ENCODE measurements at regions not wholly inside any gene's neighbourhood (a gene's known extent, or its start where the extent isn't known, plus 50 kb on each side); places are given as distances from the start of the nearest gene placed in this dataset.

- no peak overlapping the region for H3K4me3 ChIP-seq (ENCODE audit: low read depth in 1 of 2, low read length in 2 of 2)
- no peaks in the 10 kb centered on the region for H3K4me1 ChIP-seq (ENCODE audit: control insufficient read depth in 2 of 2, insufficient read depth in 2 of 2, low read length in 1 of 2)
- H3K9me3 ChIP-seq (ENCODE audit: control insufficient read depth in 2 of 2, insufficient read depth in 1 of 2, low read depth in 1 of 2, low read length in 1 of 2), result no peaks in the 10 kb centered on the region
- 82 to 83% methylated on average over 11 of the region's 11 CpGs for WGBS, 2 donors
- no peak overlapping the region for H3K27ac ChIP-seq (ENCODE audit: low read depth in 2 of 2, low read length in 1 of 2)
- peaks cover 0 to 2% of the 10 kb centered on the region in 2 donors for H3K27me3 ChIP-seq (ENCODE audit: control insufficient read depth in 1 of 2, insufficient read depth in 2 of 2, low read length in 2 of 2)
- H3K36me3 ChIP-seq (ENCODE audit: control insufficient read depth in 2 of 2, insufficient read depth in 2 of 2, low read length in 1 of 2), result no peaks in the 10 kb centered on the region
These were observed 602.9 kb upstream of the ARID1B start for GRCh38 chr6:156174031-156174890.

GRCh38 chr6:156169371-156169770 is 607.8 kb upstream of the ARID1B start:
- Histone ChIP-seq H3K9me3 (ENCODE audit: control insufficient read depth in 2 of 2, insufficient read depth in 1 of 2, low read depth in 1 of 2, low read length in 1 of 2) (no peaks in the 10 kb centered on the region), H3K4me3 (ENCODE audit: low read depth in 1 of 2, low read length in 2 of 2) (no peak overlapping the region), H3K4me1 (ENCODE audit: control insufficient read depth in 2 of 2, insufficient read depth in 2 of 2, low read length in 1 of 2) (peaks cover 0 to 4% of the 10 kb centered on the region in 2 donors), H3K27me3 (ENCODE audit: control insufficient read depth in 1 of 2, insufficient read depth in 2 of 2, low read length in 2 of 2) (peaks cover 0 to 2% of the 10 kb centered on the region in 2 donors), H3K27ac (ENCODE audit: low read depth in 2 of 2, low read length in 1 of 2) (no peak overlapping the region), H3K36me3 (ENCODE audit: control insufficient read depth in 2 of 2, insufficient read depth in 2 of 2, low read length in 1 of 2) (no peaks in the 10 kb centered on the region)
- 45 to 63% methylated on average over 1 of the region's 1 CpG for WGBS, 2 donors

- Histone ChIP-seq H3K9me3 (ENCODE audit: control insufficient read depth in 2 of 2, insufficient read depth in 1 of 2, low read depth in 1 of 2, low read length in 1 of 2) (no peaks in the 10 kb centered on the region), H3K4me1 (ENCODE audit: control insufficient read depth in 2 of 2, insufficient read depth in 2 of 2, low read length in 1 of 2) (peaks cover 0 to 4% of the 10 kb centered on the region in 2 donors), H3K27me3 (ENCODE audit: control insufficient read depth in 1 of 2, insufficient read depth in 2 of 2, low read length in 2 of 2) (peaks cover 0 to 2% of the 10 kb centered on the region in 2 donors), H3K36me3 (ENCODE audit: control insufficient read depth in 2 of 2, insufficient read depth in 2 of 2, low read length in 1 of 2) (no peaks in the 10 kb centered on the region), H3K27ac (ENCODE audit: low read depth in 2 of 2, low read length in 1 of 2) (peak overlapping the region; percentile 53 to 64), H3K4me3 (ENCODE audit: low read depth in 1 of 2, low read length in 2 of 2) (peak overlapping the region in 1 of 2 donors; percentile 45)
- WGBS, 2 donors, result 11 to 35% methylated on average over 7 of the region's 7 CpGs
These were observed 609.5 kb upstream of the ARID1B start for GRCh38 chr6:156167625-156168071.

- Histone ChIP-seq H3K36me3 (ENCODE audit: control insufficient read depth in 2 of 2, insufficient read depth in 2 of 2, low read length in 1 of 2) (no peaks in the 10 kb centered on the region), H3K4me1 (ENCODE audit: control insufficient read depth in 2 of 2, insufficient read depth in 2 of 2, low read length in 1 of 2) (peaks cover 0 to 4% of the 10 kb centered on the region in 2 donors), H3K27ac (ENCODE audit: low read depth in 2 of 2, low read length in 1 of 2) (peak overlapping the region; percentile 53 to 64), H3K4me3 (ENCODE audit: low read depth in 1 of 2, low read length in 2 of 2) (peak overlapping the region in 1 of 2 donors; percentile 45), H3K9me3 (ENCODE audit: control insufficient read depth in 2 of 2, insufficient read depth in 1 of 2, low read depth in 1 of 2, low read length in 1 of 2) (no peaks in the 10 kb centered on the region), H3K27me3 (ENCODE audit: control insufficient read depth in 1 of 2, insufficient read depth in 2 of 2, low read length in 2 of 2) (peaks cover 0 to 2% of the 10 kb centered on the region in 2 donors)
- WGBS, 2 donors, result 20 to 37% methylated on average over 7 of the region's 7 CpGs
These were observed 610.1 kb upstream of the ARID1B start for GRCh38 chr6:156167016-156167624.

GRCh38 chr6:156166093-156166492 is 611.1 kb upstream of the ARID1B start:
- H3K27me3 ChIP-seq (ENCODE audit: control insufficient read depth in 1 of 2, insufficient read depth in 2 of 2, low read length in 2 of 2), result no peaks in the 10 kb centered on the region
- H3K27ac ChIP-seq (ENCODE audit: low read depth in 2 of 2, low read length in 1 of 2), result no peak overlapping the region
- peaks cover 0 to 4% of the 10 kb centered on the region in 2 donors for H3K4me1 ChIP-seq (ENCODE audit: control insufficient read depth in 2 of 2, insufficient read depth in 2 of 2, low read length in 1 of 2)
- 75 to 79% methylated on average over 4 of the region's 4 CpGs for WGBS, 2 donors
- H3K36me3 ChIP-seq (ENCODE audit: control insufficient read depth in 2 of 2, insufficient read depth in 2 of 2, low read length in 1 of 2), result no peaks in the 10 kb centered on the region
- H3K9me3 ChIP-seq (ENCODE audit: control insufficient read depth in 2 of 2, insufficient read depth in 1 of 2, low read depth in 1 of 2, low read length in 1 of 2), result no peaks in the 10 kb centered on the region
- H3K4me3 ChIP-seq (ENCODE audit: low read depth in 1 of 2, low read length in 2 of 2), result no peak overlapping the region

- no peaks in the 10 kb centered on the region for H3K27me3 ChIP-seq (ENCODE audit: control insufficient read depth in 1 of 2, insufficient read depth in 2 of 2, low read length in 2 of 2)
- 37 to 52% methylated on average over 4 of the region's 4 CpGs for WGBS, 2 donors
- H3K9me3 ChIP-seq (ENCODE audit: control insufficient read depth in 2 of 2, insufficient read depth in 1 of 2, low read depth in 1 of 2, low read length in 1 of 2), result no peaks in the 10 kb centered on the region
- H3K4me1 ChIP-seq (ENCODE audit: control insufficient read depth in 2 of 2, insufficient read depth in 2 of 2, low read length in 1 of 2), result peaks cover 0 to 4% of the 10 kb centered on the region in 2 donors
- H3K36me3 ChIP-seq (ENCODE audit: control insufficient read depth in 2 of 2, insufficient read depth in 2 of 2, low read length in 1 of 2), result no peaks in the 10 kb centered on the region
- no peak overlapping the region for H3K27ac ChIP-seq (ENCODE audit: low read depth in 2 of 2, low read length in 1 of 2)
- no peak overlapping the region for H3K4me3 ChIP-seq (ENCODE audit: low read depth in 1 of 2, low read length in 2 of 2)
These were observed 612.3 kb upstream of the ARID1B start for GRCh38 chr6:156164701-156165452.

GRCh38 chr6:156163311-156163710 is 613.9 kb upstream of the ARID1B start:
- peaks cover 0 to 4% of the 10 kb centered on the region in 2 donors for H3K4me1 ChIP-seq (ENCODE audit: control insufficient read depth in 2 of 2, insufficient read depth in 2 of 2, low read length in 1 of 2)
- no peaks in the 10 kb centered on the region for H3K9me3 ChIP-seq (ENCODE audit: control insufficient read depth in 2 of 2, insufficient read depth in 1 of 2, low read depth in 1 of 2, low read length in 1 of 2)
- H3K4me3 ChIP-seq (ENCODE audit: low read depth in 1 of 2, low read length in 2 of 2), result no peak overlapping the region
- H3K27me3 ChIP-seq (ENCODE audit: control insufficient read depth in 1 of 2, insufficient read depth in 2 of 2, low read length in 2 of 2), result no peaks in the 10 kb centered on the region
- no peaks in the 10 kb centered on the region for H3K36me3 ChIP-seq (ENCODE audit: control insufficient read depth in 2 of 2, insufficient read depth in 2 of 2, low read length in 1 of 2)
- no peak overlapping the region for H3K27ac ChIP-seq (ENCODE audit: low read depth in 2 of 2, low read length in 1 of 2)
- WGBS, 2 donors, result 84 to 85% methylated on average over 2 of the region's 2 CpGs

- Histone ChIP-seq H3K4me3 (ENCODE audit: low read depth in 1 of 2, low read length in 2 of 2) (no peak overlapping the region), H3K9me3 (ENCODE audit: control insufficient read depth in 2 of 2, insufficient read depth in 1 of 2, low read depth in 1 of 2, low read length in 1 of 2) (no peaks in the 10 kb centered on the region), H3K27ac (ENCODE audit: low read depth in 2 of 2, low read length in 1 of 2) (no peak overlapping the region), H3K36me3 (ENCODE audit: control insufficient read depth in 2 of 2, insufficient read depth in 2 of 2, low read length in 1 of 2) (no peaks in the 10 kb centered on the region), H3K27me3 (ENCODE audit: control insufficient read depth in 1 of 2, insufficient read depth in 2 of 2, low read length in 2 of 2) (no peaks in the 10 kb centered on the region), H3K4me1 (ENCODE audit: control insufficient read depth in 2 of 2, insufficient read depth in 2 of 2, low read length in 1 of 2) (no peaks in the 10 kb centered on the region)
- 78 to 79% methylated on average over 3 of the region's 3 CpGs for WGBS, 2 donors
These were observed 615.7 kb upstream of the ARID1B start for GRCh38 chr6:156161471-156161870.

- H3K27me3 ChIP-seq (ENCODE audit: control insufficient read depth in 1 of 2, insufficient read depth in 2 of 2, low read length in 2 of 2), result no peaks in the 10 kb centered on the region
- no peaks in the 10 kb centered on the region for H3K4me1 ChIP-seq (ENCODE audit: control insufficient read depth in 2 of 2, insufficient read depth in 2 of 2, low read length in 1 of 2)
- H3K27ac ChIP-seq (ENCODE audit: low read depth in 2 of 2, low read length in 1 of 2), result no peak overlapping the region
- no peak overlapping the region for H3K4me3 ChIP-seq (ENCODE audit: low read depth in 1 of 2, low read length in 2 of 2)
- H3K36me3 ChIP-seq (ENCODE audit: control insufficient read depth in 2 of 2, insufficient read depth in 2 of 2, low read length in 1 of 2), result no peaks in the 10 kb centered on the region
- H3K9me3 ChIP-seq (ENCODE audit: control insufficient read depth in 2 of 2, insufficient read depth in 1 of 2, low read depth in 1 of 2, low read length in 1 of 2), result no peaks in the 10 kb centered on the region
- WGBS, 2 donors, result 64 to 66% methylated on average over 3 of the region's 3 CpGs
These were observed 616.4 kb upstream of the ARID1B start for GRCh38 chr6:156160795-156161165.
